Ishikawa (cell line): ENCODE measurements at regions not wholly inside any gene's neighbourhood (a gene's known extent, or its start where the extent isn't known, plus 50 kb on each side); places are given as distances from the start of the nearest gene placed in this dataset.

Experiments used
- CEBPB ChIP-seq: IDR thresholded peaks from 2 replicates; pipeline ENCODE4 v1.6.1; 2012
- EGR1 ChIP-seq: IDR thresholded peaks from 2 replicates; pipeline ENCODE4 v1.6.1; 2012
- EP300 ChIP-seq: IDR thresholded peaks from 2 replicates; pipeline ENCODE4 v1.6.1; 2012; ENCODE audit warnings: borderline replicate concordance
- REST ChIP-seq: IDR thresholded peaks from 2 replicates; pipeline ENCODE4 v1.6.1; 2012; ENCODE audit warnings: low read depth, mild to moderate bottlenecking
- TAF1 ChIP-seq: IDR thresholded peaks from 2 replicates; pipeline ENCODE4 v1.6.1; 2012; ENCODE audit warnings: low read depth, mild to moderate bottlenecking
- TCF12 ChIP-seq: IDR thresholded peaks from 2 replicates; pipeline ENCODE4 v1.6.1; 2012; ENCODE audit warnings: low read depth
- TEAD4 ChIP-seq: IDR thresholded peaks from 2 replicates; pipeline ENCODE4 v1.6.1; 2012

DNA sequence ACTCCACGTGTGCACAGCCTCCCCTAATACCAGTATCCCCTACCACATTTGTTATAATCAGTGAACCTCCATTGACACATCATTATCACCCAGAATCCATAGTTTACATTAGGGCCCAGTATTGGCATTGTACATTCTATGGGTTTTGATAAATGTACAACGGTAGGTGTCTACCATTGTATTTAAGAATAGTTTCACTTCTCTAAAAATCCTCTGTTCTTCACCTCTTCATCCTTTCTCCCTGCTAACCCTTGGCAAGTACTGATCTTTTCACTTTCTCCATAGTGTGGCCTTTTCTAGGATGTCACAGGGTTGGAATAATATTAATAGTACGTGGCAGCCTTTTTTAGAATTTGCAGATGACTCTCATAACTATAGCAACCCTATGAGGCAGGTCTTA is 353.8 kb downstream of the DDX10 start:
- no peak for TF ChIP-seq TEAD4
- no peak for TF ChIP-seq CEBPB
- no peak for TF ChIP-seq EGR1
- TF ChIP-seq REST = no peak
- no peak for TF ChIP-seq TCF12
- TF ChIP-seq TAF1 = no peak
- no peak for TF ChIP-seq EP300
